H1 (cell line): ENCODE measurements at regions not wholly inside any gene's neighbourhood (a gene's known extent, or its start where the extent isn't known, plus 50 kb on each side); places are given as distances from the start of the nearest gene placed in this dataset.
A peak's percentile ranks its signal among the peaks of the same experiment; 100 is the strongest.

Experiments
- CTCF ChIA-PET: fragments of 300-600 bp; sonication (Branson Sonifier 250); formaldehyde crosslinking; loops from one replicate; lab custom pipeline; 2021; ENCODE audit not compliant: partially characterized antibody; lab: Charles Lee
- POLR2A ChIA-PET: fragments of 300-600 bp; sonication (Branson Sonifier 250); formaldehyde crosslinking; loops from one replicate; lab custom pipeline; 2021; ENCODE audit warnings: inconsistent platforms; ENCODE audit not compliant: partially characterized antibody; lab: Charles Lee
- DNase-seq, 2 experiments: peaks; one replicate each; pipeline versions ENCODE4 v3.0.0 to v3.0.0-alpha.2; 2010 to 2022; ENCODE audit warnings: low spot score in 2 of 2, low read depth in 1 of 2, mixed read lengths in 1 of 2
- FAIRE-seq: peaks from 2 replicates; lab custom pipeline; 2011; peaks lifted over from hg19 to GRCh38; lab: Jason Lieb, UNC
- H2AFZ ChIP-seq: 2 replicates; pipeline ENCODE4 v1.8.1; 2012; ENCODE audit warnings: low read length, inconsistent platforms
- H2AK5ac ChIP-seq: 2 replicates; pipeline ENCODE4 v1.6.1; 2013; ENCODE audit warnings: low read depth, low read length
- H2BK120ac ChIP-seq: replicated peaks from 2 replicates; pipeline ENCODE3; 2013; ENCODE audit warnings: low read depth, low read length, inconsistent platforms
- H2BK12ac ChIP-seq: 2 replicates; pipeline ENCODE4 v1.6.1; 2013; ENCODE audit warnings: low read depth, low read length
- H2BK15ac ChIP-seq: 2 replicates; pipeline ENCODE4 v1.6.1; 2013; ENCODE audit warnings: low read length
- H2BK20ac ChIP-seq: 2 replicates; pipeline ENCODE4 v1.6.1; 2013; ENCODE audit warnings: low read length
- H2BK5ac ChIP-seq: 2 replicates; pipeline ENCODE4 v1.6.1; 2013; ENCODE audit warnings: low read depth, low read length
- H3K14ac ChIP-seq: 2 replicates; pipeline ENCODE4 v1.6.1; 2013; ENCODE audit warnings: inconsistent platforms; ENCODE audit not compliant: insufficient read length
- H3K18ac ChIP-seq: 2 replicates; pipeline ENCODE4 v1.6.1; 2013; ENCODE audit warnings: low read length; ENCODE audit errors: extremely low read depth
- H3K23ac ChIP-seq: 2 replicates; pipeline ENCODE4 v1.6.1; 2013; ENCODE audit warnings: inconsistent platforms; ENCODE audit not compliant: insufficient read length
- H3K23me2 ChIP-seq: 2 replicates; pipeline ENCODE4 v1.6.1; 2013; ENCODE audit warnings: low read depth, low read length
- H3K27ac ChIP-seq: 2 replicates; pipeline ENCODE4 v1.6.1; 2011; ENCODE audit warnings: low read depth, low read length, inconsistent platforms
- H3K27me3 ChIP-seq, 4 experiments: replicated peaks in 1 of 4; 1 replicate in 1 of 4; 2 replicates in 3 of 4; pipeline versions ENCODE4 v1.6.1 to v1.8.1; 2011 to 2013; ENCODE audit warnings: low read length in 3 of 4, mild to moderate bottlenecking in 3 of 4, inconsistent platforms in 2 of 4, mixed read lengths in 2 of 4, moderate library complexity in 1 of 4; ENCODE audit not compliant: control insufficient read depth in 3 of 4, insufficient read depth in 3 of 4; ENCODE audit errors: extremely low read depth in 1 of 4
- H3K36me3 ChIP-seq, 4 experiments: 2 replicates each; pipeline versions ENCODE4 v1.6.1 to v1.8.1; 2011 to 2013; ENCODE audit warnings: mild to moderate bottlenecking in 4 of 4, low read length in 3 of 4, moderate library complexity in 2 of 4, control low read depth in 1 of 4, inconsistent platforms in 1 of 4; ENCODE audit not compliant: insufficient read depth in 4 of 4, control insufficient read depth in 2 of 4
- H3K4ac ChIP-seq: replicated peaks from 2 replicates; pipeline ENCODE3; 2013; ENCODE audit warnings: low read length, low read depth, mixed read lengths, inconsistent platforms; ENCODE audit not compliant: insufficient read length
- H3K4me1 ChIP-seq, 4 experiments: replicated peaks in 1 of 4; 1 replicate in 1 of 4; 2 replicates in 3 of 4; pipeline versions ENCODE4 v1.6.1 to v1.8.1; 2011 to 2013; ENCODE audit warnings: low read length in 3 of 4, inconsistent platforms in 2 of 4, mixed read lengths in 1 of 4; ENCODE audit not compliant: insufficient read depth in 4 of 4, control insufficient read depth in 3 of 4
- H3K4me2 ChIP-seq, 2 experiments: 2 replicates each; pipeline versions ENCODE4 v1.6.1 to v1.8.1; 2011 to 2013; ENCODE audit warnings: low read depth in 2 of 2, low read length in 2 of 2, control low read depth in 1 of 2, inconsistent platforms in 1 of 2, mild to moderate bottlenecking in 1 of 2; ENCODE audit not compliant: insufficient read depth in 1 of 2
- H3K4me3 ChIP-seq, 4 experiments: fragments of 200-600, 300-600 bp in 1 of 4; sonication (generic), shearing (Covaris generic), sonication (Bioruptor Twin) in 1 of 4; 2 replicates each; pipeline versions ENCODE4 v1.5.1 to v1.8.1; 2011 to 2016; ENCODE audit warnings: low read length in 4 of 4, low read depth in 3 of 4, control low read depth in 2 of 4, inconsistent platforms in 2 of 4, mild to moderate bottlenecking in 2 of 4, mixed read lengths in 1 of 4, moderate library complexity in 1 of 4; ENCODE audit not compliant: insufficient read depth in 2 of 4; ENCODE audit errors: extremely low read depth in 1 of 4
- H3K56ac ChIP-seq: replicated peaks from 2 replicates; pipeline ENCODE3; 2013; ENCODE audit warnings: low read depth, mild to moderate bottlenecking, mixed read lengths, low read length, inconsistent platforms; ENCODE audit not compliant: insufficient read length
- H3K79me1 ChIP-seq: 2 replicates; pipeline ENCODE4 v1.6.1; 2013; ENCODE audit warnings: low read depth, low read length, control low read depth
- H3K79me2 ChIP-seq, 2 experiments: 2 replicates each; pipeline versions ENCODE4 v1.6.1 to v1.8.1; 2012 to 2013; ENCODE audit warnings: low read length in 2 of 2, mild to moderate bottlenecking in 2 of 2, inconsistent platforms in 1 of 2; ENCODE audit not compliant: insufficient read depth in 2 of 2, control insufficient read depth in 1 of 2
- H3K9ac ChIP-seq, 4 experiments: replicated peaks in 1 of 4; 1 replicate in 1 of 4; 2 replicates in 3 of 4; pipeline versions ENCODE4 v1.6.1 to v1.8.1; 2011 to 2013; ENCODE audit warnings: low read depth in 3 of 4, low read length in 3 of 4, control low read depth in 2 of 4, mild to moderate bottlenecking in 2 of 4, moderate library complexity in 2 of 4, inconsistent platforms in 1 of 4; ENCODE audit errors: extremely low read depth in 1 of 4
- H3K9me3 ChIP-seq, 2 experiments: 2 replicates each; pipeline versions ENCODE4 v1.6.1 to v1.8.1; 2012 to 2013; ENCODE audit warnings: mild to moderate bottlenecking in 2 of 2, moderate library complexity in 2 of 2, control low read depth in 1 of 2, inconsistent platforms in 1 of 2, low read depth in 1 of 2, low read length in 1 of 2, mixed read lengths in 1 of 2; ENCODE audit not compliant: insufficient read depth in 2 of 2
- H4K20me1 ChIP-seq, 2 experiments: replicated peaks in 1 of 2; 2 replicates each; pipeline versions ENCODE3 to v1.8.1; 2011 to 2013; ENCODE audit warnings: inconsistent platforms in 2 of 2, low read length in 2 of 2, mild to moderate bottlenecking in 1 of 2; ENCODE audit not compliant: insufficient read depth in 2 of 2, control insufficient read depth in 1 of 2
- H4K5ac ChIP-seq: 2 replicates; pipeline ENCODE4 v1.6.1; 2013; ENCODE audit warnings: low read length, low read depth, mixed read lengths, inconsistent platforms; ENCODE audit not compliant: insufficient read length
- H4K8ac ChIP-seq: 2 replicates; pipeline ENCODE4 v1.8.0; 2013; ENCODE audit warnings: mild to moderate bottlenecking, moderate library complexity, low read length, inconsistent platforms; ENCODE audit not compliant: insufficient read depth; ENCODE audit errors: extremely low read depth
- H4K91ac ChIP-seq: replicated peaks from 2 replicates; pipeline ENCODE3; 2013; ENCODE audit warnings: low read length, mixed read lengths, inconsistent platforms; ENCODE audit not compliant: insufficient read length
- TCF12 ChIP-seq: IDR thresholded peaks from 2 replicates; pipeline ENCODE4 v1.6.1; 2011; ENCODE audit warnings: low read depth, mild to moderate bottlenecking, low read length
- WGBS, 2 experiments: shearing (Covaris generic) in 1 of 2; methylation state at CpG; one replicate each; pipeline versions ENCODE4 v1.1.6 to v1.1.7; 2013 to 2015; ENCODE audit warnings: low lambda C conversion rate in 2 of 2, mixed read lengths in 2 of 2, inconsistent platforms in 1 of 2, low coverage in 1 of 2, missing lambda C conversion rate in 1 of 2; ENCODE audit not compliant: insufficient replicate concordance in 2 of 2, insufficient coverage in 1 of 2, insufficient read length in 1 of 2; ENCODE audit errors: extremely low coverage in 1 of 2, missing lambda C conversion rate in 1 of 2; 5-methylcytosine and 5-hydroxymethylcytosine counted together

DNA sequence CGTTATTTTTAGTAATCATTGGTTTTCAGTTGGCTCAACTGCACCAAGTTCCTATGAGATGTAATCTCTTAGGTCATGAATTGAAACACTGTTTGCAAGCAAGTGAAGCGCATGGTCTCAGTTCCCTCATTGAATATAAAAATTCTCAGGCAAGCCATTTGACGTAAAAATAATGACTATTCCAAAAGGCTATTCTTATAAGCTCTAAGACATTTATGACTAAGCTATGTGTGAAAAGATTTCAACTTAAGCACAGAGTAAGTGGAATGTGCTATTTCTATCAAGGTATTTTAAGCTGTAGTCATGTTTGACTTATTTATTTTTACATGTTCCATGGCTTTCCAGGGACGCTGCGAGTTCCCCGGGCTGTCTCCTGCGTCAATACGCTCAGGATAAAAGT lies 248.5 kb downstream of the THBS2 start:
- no peak for TF ChIP-seq TCF12
- POLR2A ChIA-PET, result no interaction called here
- Histone ChIP-seq H3K4me1 (peaks cover 2 to 6% (median 4%) of the 10 kb centered on the region in 4 experiments), H3K27ac (no peak overlapping the region), H2BK12ac (no peak overlapping the region; the same call in 1 of the 2 replicates), H3K79me2 (no peaks in the 10 kb centered on the region), H2AK5ac (no peak overlapping the region), H2BK15ac (no peak overlapping the region), H4K5ac (no peak overlapping the region), H2BK20ac (no peak overlapping the region; the same call in 1 of the 2 replicates), H3K27me3 (no peaks in the 10 kb centered on the region), H2BK120ac (peak overlapping the region; percentile 77), H3K9me3 (peaks cover 0 to 7% of the 10 kb centered on the region in 2 experiments; a peak in 1 of 4 replicates), H3K4me2 (no peak overlapping the region), H3K23me2 (0 out of 2 replicates have a peak, but pooled peaks cover 2% of the 10 kb centered on the region), H3K56ac (no peak overlapping the region), H2BK5ac (0 out of 2 replicates have a peak overlapping the region, but pooled peaks have one; percentile 95), H3K4me3 (no peak overlapping the region), H3K18ac (no peak overlapping the region), H3K36me3 (peaks cover 0 to 17% (median 0%) of the 10 kb centered on the region in 4 experiments; a peak in 2 of 8 replicates), H3K23ac (no peak overlapping the region), H4K91ac (peak overlapping the region; percentile 41), H2AFZ (no peak overlapping the region), H3K14ac (no peak overlapping the region), H4K8ac (no peak overlapping the region), H3K4ac (peak overlapping the region; percentile 12), H4K20me1 (no peaks in the 10 kb centered on the region), H3K79me1 (no peaks in the 10 kb centered on the region), H3K9ac (no peak overlapping the region)
- CTCF ChIA-PET, result no interaction called here
- FAIRE-seq (no peak), DNase-seq (no peak)
- WGBS, 2 experiments, result 80% methylated on average over 8 of the region's 8 CpGs; no CpG with 5 or more reads in 1 of the 2 experiments
